OCI-LY3 (cell line): ENCODE measurements at regions not wholly inside any gene's neighbourhood (a gene's known extent, or its start where the extent isn't known, plus 50 kb on each side); places are given as distances from the start of the nearest gene placed in this dataset.

Experiments used
- EZH2phosphoT487 ChIP-seq: fragments of 200-600 bp; shearing (Covaris generic); IDR thresholded peaks from 2 replicates; pipeline ENCODE4 v1.6.1; 2018; ENCODE audit warnings: antibody characterized with exemption, mixed run types, low read depth
- TF ChIP-seq, protein P1 (sequence below): fragments of 200-600, 300-600 bp; sonication (generic); IDR thresholded peaks from 2 replicates; pipeline ENCODE4 v1.5.1; 2014; ENCODE audit warnings: antibody characterized with exemption, low read length, low read depth

DNA sequence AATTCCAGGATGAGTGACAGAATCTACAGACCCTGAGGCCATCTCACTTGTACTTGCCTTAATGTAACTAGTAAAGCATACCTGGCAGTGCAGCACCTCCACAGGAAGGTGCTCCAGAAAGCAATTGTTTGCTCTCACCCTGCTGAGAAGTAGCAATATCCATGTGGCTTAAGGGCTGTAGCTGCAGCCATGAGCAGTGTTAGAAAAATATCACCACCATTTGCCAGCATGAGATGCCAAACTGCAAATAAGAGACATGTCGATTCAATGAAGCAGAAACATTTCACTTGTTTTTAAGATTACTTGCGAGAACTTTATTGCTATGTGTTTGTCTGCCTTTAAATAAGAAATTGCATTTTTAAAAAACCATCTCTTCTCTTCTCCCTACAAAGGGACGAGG is 151.5 kb downstream of the PRL start:
- TF ChIP-seq, protein P1, sequence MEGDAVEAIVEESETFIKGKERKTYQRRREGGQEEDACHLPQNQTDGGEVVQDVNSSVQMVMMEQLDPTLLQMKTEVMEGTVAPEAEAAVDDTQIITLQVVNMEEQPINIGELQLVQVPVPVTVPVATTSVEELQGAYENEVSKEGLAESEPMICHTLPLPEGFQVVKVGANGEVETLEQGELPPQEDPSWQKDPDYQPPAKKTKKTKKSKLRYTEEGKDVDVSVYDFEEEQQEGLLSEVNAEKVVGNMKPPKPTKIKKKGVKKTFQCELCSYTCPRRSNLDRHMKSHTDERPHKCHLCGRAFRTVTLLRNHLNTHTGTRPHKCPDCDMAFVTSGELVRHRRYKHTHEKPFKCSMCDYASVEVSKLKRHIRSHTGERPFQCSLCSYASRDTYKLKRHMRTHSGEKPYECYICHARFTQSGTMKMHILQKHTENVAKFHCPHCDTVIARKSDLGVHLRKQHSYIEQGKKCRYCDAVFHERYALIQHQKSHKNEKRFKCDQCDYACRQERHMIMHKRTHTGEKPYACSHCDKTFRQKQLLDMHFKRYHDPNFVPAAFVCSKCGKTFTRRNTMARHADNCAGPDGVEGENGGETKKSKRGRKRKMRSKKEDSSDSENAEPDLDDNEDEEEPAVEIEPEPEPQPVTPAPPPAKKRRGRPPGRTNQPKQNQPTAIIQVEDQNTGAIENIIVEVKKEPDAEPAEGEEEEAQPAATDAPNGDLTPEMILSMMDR: no peak
- no peak for TF ChIP-seq EZH2phosphoT487
